Pulmonary artery endothelial cell (primary cell): ENCODE measurements at regions not wholly inside any gene's neighbourhood (a gene's known extent, or its start where the extent isn't known, plus 50 kb on each side); places are given as distances from the start of the nearest gene placed in this dataset.
"Not testable (repeated sequence)": the region's sequence is repeated elsewhere in the genome, so short reads cannot be mapped to it uniquely, and the experiment has no call there.

Experiments
- DNase-seq: peaks from one replicate; pipeline ENCODE4 v3.0.0-alpha.2; 2011; ENCODE audit warnings: low read depth, low spot score

DNA sequence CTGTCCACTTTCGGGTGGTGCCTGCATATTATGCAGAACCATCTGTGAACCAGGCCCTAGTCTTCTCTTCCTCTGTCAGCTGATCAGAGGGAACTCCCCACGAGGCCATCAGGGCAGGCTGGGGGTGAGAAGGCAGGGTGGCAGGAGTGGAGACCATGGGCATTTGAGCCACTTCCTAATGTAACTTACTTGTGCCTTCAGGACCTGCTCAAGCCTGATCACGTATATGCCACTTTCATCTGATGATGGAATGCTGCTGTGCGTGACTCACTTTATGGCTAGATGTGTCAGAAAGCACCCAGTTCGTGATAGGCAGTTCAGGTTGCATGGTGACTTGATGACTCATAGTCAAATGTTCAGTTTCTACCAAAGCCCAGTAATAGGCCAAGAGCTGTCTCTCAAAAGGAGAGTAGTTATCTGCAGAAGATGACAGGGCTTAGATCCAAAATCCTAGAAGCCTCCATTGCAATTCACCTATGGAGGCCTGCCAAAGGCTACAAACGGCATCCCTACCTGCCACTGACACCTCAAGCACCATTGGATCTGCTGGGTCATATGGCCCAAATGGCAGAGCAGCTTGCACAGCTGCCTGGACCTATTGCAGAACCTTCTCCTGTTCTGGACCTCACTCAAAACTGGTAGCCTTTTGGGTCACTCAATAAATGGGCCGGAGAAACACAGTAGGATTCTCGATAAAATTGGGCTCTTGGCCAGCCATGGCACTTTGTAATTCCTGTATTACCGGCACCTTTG is 197.7 kb upstream of the PROK2 start:
- not testable (repeated sequence) for DNase-seq

DNA sequence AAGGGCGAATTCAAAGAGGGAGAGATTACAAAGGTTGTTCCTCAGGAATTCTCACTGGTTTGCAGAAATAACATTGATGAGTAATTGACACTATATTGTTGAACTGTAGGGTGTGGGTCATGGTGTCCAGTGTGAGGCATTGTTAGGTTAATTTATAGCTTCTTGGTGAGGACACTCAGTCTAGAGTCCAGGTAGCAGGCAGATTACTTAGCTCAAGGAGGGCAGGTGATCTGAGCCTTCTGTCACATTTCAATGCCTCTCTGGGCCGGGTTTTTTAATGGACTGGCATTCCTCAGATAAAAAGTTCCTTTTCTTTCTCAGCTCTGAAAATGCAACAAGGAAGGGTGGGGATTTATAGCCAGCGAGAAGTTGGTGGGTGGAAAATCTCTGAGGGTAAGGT is 194.2 kb upstream of the PROK2 start:
- no peak for DNase-seq

DNA sequence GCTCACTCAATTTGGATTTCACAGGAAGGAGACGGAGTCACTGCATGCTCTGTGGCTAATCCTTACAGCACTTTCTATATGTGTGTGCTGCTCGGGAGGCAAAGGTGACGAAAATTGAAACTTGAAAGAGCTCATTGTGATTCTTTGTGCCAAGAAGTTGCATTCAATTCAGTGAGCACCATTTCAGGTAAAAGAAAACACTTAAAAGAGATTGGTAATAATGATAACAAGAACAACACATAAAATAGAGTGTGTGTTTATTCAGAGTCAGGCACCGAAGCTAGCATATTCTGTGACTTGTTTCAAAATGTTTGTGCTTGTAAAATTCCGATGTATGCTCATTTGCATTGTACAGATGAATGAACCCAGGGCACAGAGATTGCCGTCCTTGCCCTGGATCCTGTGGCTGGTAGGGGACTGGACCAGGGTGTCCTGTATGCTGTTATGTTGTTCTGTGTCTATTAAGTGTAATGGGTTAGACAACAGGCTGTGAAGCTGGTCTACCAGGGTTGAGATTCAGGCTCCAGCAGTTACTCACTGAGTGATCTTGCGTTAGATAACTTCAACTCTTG is 193.3 kb upstream of the PROK2 start:
- DNase-seq: no peak

DNA sequence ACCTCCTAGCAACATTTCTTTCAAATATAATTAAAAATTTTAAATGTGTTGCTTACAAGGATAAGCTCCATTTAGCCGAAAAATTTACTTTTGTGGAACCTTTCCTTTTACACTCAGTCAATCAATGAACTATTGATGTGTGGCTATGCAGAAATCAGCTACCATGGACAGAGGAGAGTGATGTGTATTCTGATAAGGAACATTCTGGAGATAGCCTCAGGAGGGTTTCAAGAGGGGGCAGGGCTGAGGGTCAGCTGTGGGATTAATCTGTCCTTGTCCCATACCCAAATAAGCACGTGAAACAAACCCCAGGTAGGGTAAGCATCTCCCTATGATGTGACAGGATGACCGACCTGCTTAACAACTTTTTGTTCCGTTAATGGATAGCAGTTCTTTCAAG is 192.6 kb upstream of the PROK2 start:
- no peak for DNase-seq

DNA sequence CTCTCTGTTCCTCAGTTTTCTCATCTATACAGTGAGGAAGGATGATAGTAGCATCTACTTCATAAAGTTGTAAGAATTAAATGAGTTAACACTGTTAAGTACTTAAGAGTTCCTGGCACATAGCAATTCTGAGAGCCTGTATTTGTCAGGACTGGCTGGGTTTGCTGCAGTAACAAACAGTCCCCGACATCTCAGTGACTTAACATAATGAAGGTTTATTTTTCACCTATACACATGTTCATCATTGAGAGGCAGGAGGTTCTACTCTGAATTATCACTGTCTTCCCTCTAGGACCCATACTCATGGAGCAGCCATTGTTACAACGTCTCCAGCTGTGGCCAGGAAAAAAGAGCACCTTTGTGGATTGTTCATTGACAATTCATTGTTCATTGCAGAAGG is 190.6 kb upstream of the PROK2 start:
- no peak for DNase-seq

DNA sequence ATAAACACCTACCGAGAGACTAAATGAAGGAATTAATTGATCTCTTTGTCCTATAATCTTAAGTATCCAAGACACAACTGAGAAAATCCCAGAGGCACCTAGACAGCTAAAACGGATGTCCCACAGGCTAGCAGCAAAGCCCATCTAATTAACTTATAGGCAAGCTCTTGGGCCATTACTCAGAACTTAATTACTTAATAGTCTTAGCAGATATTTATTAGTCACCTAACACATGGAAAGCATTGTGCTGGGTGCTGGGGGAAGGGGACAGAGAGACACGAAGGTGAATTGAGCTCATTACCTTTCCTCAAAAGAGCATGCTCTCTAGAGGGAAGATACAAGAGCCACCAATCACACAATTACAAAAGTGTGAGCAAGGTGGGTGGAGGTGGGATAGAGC is 189.8 kb upstream of the PROK2 start:
- no peak for DNase-seq

DNA sequence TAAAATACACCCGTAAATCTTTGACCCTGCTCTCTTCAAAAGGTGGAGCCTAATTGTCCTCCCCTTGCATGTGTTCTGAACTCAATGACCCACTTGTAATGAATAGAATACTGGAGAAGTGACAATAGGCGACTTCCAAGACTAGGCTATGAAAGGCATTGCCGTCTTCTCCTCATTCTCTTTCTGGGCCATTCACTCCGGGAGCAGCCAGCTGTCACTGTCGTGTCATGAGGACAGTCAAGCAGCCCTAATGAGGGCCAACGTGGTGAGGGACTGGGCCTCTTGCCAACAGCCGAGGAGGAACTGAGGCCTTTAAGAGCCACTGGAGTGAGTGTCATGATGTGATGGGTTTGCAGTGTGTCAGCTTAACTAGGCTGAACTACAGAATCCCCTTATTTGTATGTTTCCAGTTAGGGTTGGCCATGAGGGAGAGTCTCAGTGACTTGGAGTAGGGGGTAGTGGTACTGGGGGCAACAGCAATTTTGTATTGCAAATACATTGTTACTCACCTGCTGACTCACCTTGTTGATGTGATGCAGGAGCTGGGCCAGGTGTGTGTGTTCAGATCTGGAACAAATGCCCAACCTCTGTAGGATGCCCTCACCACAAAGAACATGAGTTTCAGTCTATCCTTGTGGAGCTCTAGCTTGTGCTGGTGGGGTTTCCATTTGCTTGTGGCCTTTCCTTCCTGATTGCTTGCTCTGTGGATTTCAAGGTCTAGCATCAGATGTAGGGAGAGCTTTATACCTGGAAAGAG is 188.5 kb upstream of the PROK2 start:
- no peak for DNase-seq

DNA sequence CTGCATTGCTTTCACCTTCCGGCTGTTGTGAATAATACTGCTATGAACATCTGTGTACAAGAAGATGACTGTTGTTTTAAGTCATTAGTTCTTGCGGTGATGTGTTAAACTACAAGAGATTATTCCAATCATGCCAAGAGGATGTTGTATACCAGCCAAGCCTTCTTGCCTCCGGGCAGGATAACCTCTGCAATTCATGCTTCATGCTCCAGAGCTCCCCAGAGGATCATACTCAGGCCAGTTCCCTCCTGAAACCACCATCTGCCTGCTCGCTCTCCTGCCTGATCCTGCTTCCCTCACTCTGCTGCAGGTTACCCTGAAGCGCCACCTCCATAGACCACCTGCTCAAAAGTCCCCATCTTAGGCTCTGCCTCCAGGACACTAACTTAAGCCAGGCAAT is 187.1 kb upstream of the PROK2 start:
- DNase-seq: no peak

DNA sequence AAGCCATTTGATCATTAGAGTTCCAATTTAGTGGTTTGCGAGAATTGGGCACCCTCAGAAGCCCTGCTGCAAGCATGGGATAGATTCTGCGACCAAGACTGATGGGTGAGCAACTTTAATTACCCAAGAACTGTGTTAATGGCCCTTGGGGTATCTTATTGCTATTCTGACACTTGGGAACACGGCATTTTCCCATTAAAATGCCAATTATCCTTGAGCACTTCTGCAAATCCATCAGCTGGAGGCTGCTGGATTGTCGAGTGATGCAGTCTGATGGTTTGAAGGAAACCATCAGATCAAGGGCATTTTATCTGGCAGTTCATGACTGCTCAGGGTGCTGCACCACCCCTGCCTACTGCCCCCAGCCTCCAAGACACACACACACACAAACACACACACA is 183.6 kb upstream of the PROK2 start:
- DNase-seq: no peak

DNA sequence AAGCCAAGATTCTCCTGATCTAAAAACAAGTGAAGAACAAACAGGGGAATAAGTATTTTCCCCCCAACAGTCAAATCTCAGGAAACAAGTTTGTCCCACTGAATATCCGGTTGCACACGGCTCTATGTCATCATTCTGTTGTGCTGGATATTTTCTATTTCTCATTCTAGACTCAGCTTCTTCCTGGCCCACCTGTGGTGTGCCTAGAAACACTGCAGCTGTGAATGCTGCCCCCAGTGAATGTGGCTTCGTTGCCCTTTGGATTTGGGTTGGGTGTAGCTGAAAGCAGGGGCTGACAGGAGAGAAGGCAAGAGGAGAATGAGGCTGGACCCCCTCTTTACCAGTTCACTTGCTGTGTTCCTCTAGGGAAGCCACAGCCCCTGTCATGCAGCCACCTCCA is 181.2 kb upstream of the PROK2 start:
- no peak for DNase-seq

DNA sequence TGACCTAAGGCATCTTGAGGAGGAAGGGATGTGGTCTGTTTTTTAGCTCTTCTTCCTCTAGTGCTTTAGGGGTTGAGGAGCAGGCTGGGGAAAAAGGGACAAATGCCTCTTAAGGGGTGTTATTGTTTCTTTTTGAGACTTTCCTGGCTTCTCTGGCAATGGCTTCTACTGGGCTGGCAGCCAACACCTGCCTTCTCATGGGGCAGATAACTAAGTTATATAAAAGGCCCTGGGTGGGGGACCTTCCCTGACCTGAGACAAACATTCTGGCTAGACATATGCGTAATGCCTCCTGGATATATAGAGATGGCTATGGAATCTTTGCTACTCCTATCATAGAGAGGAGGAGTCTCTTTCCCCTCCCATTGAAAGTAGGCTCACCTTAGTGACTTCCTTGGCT is 179.2 kb upstream of the PROK2 start:
- no peak for DNase-seq

DNA sequence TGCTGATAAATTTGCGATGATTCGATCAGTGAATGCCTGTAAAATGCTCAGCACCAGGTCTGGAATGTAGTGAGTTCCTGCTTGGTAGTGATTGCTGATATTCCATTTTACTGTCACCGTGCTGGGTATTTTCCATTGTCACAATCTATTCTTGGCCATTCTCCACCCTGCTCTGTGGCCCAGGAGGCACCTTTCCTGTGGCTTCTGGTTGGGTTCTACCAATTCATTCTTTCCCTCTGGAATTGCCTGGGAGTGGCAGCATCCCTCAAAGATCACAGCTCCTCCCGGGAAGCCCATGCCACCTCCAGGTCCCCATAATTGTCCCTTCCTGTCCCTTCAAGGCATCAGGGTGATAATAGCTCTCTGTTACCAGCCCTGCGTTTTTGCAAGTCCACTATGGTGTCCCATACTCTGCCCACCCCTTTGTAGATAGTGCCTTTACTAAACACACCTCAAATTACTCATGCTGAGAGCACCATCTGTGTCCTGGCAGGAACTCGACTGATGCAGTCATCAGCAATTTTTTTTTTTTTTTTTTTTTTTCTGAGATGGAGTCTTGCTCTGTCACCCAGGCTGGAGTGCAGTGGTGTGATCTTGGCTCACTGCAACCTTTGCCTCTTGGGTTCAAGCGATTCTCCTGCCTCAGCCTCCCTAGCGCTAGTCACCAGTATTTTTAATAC is 177.8 kb upstream of the PROK2 start:
- DNase-seq: no peak

DNA sequence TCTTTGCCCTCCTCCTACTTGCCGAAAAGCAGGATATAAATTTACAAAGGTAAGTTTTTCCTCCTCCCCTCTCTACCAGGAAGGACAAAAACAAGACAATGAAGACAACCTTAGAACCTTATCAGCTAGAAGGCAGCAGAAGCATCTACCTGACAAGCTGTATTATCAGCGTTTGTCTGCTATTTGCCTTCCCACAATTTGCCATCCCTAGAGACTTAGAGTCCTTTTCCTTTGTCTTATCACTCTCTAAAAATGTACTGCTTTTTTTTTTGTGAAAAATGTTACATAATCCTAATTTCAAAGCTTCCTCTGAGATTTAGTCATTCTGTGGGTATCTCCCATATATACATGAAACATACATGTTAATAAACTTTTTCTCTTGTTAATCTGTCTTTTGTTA is 176.9 kb upstream of the PROK2 start:
- no peak for DNase-seq

DNA sequence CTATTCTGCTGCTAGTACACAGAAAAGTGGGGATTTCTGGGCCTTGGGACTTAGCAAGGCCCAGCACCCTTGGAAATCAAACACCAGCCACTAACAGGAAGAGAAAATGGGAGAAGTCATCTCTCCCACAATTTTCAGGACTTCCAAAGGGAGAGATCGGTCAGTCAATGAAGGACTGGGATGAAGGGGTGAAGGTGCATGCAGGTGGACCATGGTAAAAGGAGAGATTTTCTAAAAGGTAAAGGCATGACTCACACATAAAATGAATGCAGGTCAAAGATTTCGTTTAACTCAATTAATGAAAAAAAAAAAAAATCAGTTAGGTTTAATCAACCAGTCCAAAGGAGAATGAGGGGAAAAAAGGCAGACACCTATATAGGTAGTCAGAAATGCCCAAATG is 176.4 kb upstream of the PROK2 start:
- DNase-seq: no peak

DNA sequence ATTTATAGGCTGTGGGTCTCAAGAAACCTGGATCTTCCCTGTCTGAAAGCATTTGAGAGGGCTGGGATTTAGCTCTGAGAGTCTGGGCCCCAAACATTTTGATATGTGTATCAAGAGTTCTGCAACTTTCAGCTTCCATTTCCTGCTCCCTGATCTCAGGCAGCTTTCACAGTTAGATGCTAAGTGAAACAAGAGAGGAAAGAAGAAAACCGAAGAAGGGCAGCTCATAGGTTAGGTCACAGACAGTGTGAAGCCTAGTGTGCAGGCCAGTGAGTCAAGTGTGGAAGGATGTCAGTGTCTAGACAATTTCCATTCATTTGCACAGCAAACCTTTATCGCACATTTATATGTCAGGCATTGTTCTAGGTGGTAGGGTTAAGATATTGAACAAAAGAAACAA is 173.6 kb upstream of the PROK2 start:
- no peak for DNase-seq

DNA sequence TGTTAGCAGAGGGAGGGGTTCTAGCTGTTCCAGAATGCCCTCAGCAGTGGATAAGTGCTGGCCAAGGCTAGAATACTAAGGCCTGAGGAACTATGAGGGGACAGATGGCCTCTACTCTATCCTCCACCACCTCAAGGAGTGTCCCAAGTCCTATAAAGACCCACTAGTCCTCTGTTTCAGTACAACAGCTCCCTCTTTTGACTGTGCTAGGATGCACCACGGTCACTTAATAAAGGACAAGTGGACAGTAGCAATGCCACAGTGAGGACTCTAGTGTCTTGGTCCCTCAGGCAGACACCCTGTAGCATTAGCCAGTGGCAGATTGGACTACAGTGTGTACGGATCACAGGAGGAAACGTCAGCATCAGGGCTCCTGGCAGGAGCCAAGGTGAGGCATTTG is 171.8 kb upstream of the PROK2 start:
- no peak for DNase-seq

DNA sequence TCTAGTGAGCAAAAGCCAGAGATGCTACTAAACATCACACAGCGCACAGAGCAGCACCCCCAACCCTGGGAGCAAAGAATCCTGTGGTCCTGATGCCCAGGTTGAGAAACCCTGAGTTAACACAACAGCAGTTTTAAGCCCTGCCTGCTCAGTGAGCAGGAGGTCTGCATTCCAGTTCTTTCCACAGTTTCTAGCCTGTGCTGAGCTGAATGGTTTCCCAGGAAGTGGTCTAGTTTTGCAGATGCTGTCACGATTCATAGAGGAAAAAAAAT is 171.1 kb upstream of the PROK2 start:
- DNase-seq: no peak

DNA sequence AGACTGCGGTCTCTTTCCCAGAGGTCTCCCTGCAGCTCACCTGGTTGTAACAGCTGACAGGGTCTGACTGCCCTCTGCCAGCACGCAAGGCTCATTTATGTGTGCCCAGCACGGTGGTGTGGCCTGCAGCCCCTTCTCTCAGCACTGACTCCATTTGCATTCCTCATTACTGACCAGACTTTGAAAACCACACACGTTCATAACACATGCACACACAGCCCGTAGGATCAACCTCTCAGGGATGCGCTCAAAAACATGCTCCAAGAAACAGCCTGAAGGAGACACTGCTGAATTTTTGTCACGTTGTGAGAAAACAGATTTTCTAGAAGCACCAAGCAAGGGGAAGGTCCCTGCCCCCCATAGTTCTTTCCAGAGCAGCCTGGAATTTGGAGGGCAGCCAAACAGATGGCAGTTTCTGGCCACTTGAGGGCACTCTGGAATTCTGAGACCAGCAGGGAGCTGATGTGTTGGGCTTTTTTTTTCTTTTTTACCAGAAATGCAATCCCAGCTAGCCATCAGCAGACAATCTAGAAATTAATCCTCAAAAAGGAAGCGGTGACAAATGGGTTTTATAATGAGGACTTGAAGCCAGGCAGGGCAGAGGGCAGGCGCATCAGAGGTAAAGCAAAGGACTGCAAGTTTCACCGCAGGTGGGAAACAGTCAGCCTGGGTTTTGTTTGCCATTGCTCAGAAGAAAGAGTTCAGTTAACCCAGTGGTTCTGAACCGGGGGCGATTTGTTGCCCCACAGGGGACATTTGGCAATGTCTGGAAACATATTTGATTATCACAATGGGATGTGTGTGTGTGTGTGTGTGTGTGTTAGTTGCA is 170.5 kb upstream of the PROK2 start:
- peak; percentile 32 for DNase-seq

DNA sequence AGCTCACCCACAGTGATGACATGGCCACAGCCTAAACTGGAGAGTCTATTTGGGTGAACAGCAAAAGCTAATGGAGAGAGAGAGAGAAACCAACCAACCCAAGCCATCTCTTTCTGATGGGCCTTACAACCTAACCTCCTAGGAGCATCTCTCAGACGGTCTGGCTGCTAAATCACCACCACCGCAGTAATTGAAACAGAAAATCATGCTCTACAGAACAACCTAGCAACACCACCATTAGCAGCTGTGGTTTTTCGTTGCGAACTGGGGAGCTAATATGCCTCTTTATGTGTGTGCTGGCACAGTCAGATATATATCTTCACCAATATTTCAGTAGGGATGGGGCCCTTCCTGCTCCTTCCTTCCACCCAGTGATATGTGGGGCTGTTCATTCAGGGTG is 166.9 kb upstream of the PROK2 start:
- DNase-seq: no peak

DNA sequence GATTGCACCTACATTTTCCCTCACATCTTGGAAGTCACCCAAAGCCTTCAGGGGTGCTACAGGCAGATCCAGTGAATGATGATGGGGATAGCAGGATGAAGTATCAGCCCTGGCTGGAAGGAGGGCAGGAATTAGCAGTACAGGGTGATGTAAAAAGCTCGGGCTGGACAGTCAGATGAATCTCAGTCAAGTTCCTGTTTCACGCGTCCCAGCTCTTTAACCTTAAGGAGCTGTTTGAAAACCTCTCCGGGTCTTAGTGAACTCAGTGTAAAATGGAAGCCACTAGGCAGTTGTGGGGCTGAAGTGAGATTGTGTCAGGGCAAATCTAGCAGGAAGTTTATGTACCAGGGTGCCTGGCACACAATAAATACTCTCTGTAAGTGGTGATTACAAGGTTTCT is 166.4 kb upstream of the PROK2 start:
- DNase-seq: no peak

DNA sequence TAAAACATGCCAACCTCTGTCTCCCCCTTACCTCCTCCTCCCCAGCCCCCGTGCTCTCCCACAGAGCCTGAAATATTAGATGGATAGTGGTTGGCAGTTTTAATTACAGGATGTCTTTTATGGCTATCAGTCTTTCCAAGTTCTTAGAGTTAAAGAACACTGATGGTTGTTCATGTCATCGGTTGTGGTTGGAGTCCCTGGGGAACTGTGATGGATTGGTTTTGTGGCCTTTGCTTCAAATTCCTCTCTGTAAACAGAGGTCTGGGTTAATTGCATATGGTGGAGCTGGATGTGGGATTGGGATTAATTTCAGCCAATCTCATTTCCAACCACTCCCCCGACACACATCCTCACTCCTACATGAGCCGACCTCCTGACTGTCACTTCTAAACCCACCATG is 164.5 kb upstream of the PROK2 start:
- no peak for DNase-seq
